BJ (cell line): ENCODE measurements at regions not wholly inside any gene's neighbourhood (a gene's known extent, or its start where the extent isn't known, plus 50 kb on each side); places are given as distances from the start of the nearest gene placed in this dataset.

ENCODE experiments used
- CTCF ChIA-PET: fragments of 350-600 bp; formaldehyde crosslinking; extraction: SDS; loops from one replicate; lab custom pipeline; 2021; ENCODE audit warnings: antibody characterized with exemption, inconsistent platforms; lab: Yijun Ruan, JAX
- POLR2A ChIA-PET: fragments of 300-600 bp; sonication (Branson Sonifier 250); formaldehyde crosslinking; extraction: SDS; loops from one replicate; lab custom pipeline; 2021; ENCODE audit warnings: antibody characterized with exemption; lab: Charles Lee
- DNase-seq: peaks from one replicate; pipeline ENCODE4 v3.0.0-alpha.2; 2011; ENCODE audit warnings: low read depth
- H3K27me3 ChIP-seq: 2 replicates; pipeline ENCODE4 v1.6.0; 2011; ENCODE audit warnings: low read length; ENCODE audit not compliant: control insufficient read depth, insufficient read depth
- H3K36me3 ChIP-seq: 2 replicates; pipeline ENCODE4 v1.5.1; 2011; ENCODE audit warnings: low read length; ENCODE audit not compliant: control insufficient read depth, insufficient read depth
- H3K4me3 ChIP-seq: 2 replicates; pipeline ENCODE4 v1.5.1; 2011; ENCODE audit warnings: low read depth, mild to moderate bottlenecking, control low read depth, low read length
- CTCF ChIP-seq: IDR thresholded peaks from 2 replicates; pipeline ENCODE4 v1.5.1; 2011; ENCODE audit warnings: low read depth, mild to moderate bottlenecking, control low read depth, inconsistent platforms, low read length, moderate library complexity; ENCODE audit not compliant: insufficient read depth

- Histone ChIP-seq H3K36me3 (no peaks in the 10 kb centered on the region), H3K27me3 (no peaks in the 10 kb centered on the region), H3K4me3 (no peak overlapping the region)
- POLR2A ChIA-PET = no interaction called here
- no peak for TF ChIP-seq CTCF
- CTCF ChIA-PET = interaction anchor here (0.7 kb wide), 1 partner anchor 23 kb away, joined by 3 read pairs; no protein-coding TSS in a partner anchor
- DNase-seq = no peak
Measured at GRCh38 chr2:189258616-189259365, 79.2 kb upstream of the COL5A2 start.

DNA sequence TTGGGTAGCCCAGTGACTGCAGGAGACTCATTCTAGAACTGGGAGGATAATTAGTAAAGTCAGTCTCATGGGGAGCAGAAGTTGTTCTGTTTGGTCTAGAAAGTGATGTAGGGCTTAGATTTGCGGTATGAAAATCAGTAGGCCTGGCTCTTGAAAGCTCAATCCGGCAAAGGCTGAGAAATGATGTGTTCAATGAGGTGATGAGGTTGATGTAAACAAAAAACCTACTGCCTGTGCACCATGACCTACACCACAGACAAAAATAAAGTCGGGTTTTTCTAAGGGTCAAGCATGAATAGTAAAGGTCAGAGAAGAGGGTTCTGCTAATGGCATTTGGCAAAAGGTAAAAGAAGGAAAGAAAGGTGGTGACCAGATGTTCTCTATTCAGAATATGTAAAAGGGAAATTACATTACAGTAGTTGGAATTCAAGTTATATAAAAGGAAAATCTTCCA lies 80.8 kb upstream of the COL5A2 start:
- CTCF ChIA-PET = no interaction called here
- no peak for DNase-seq

GRCh38 chr2:189261431-189261841 lies 81.9 kb upstream of the COL5A2 start:
- TF ChIP-seq CTCF = no peak
- POLR2A ChIA-PET = interaction anchor here (0.6 kb wide), 1 partner anchor 1427 kb away, joined by 3 read pairs; no protein-coding TSS in a partner anchor
- no peaks in the 10 kb centered on the region for H3K36me3 ChIP-seq
- DNase-seq = no peak
- H3K27me3 ChIP-seq = no peaks in the 10 kb centered on the region
- CTCF ChIA-PET = no interaction called here
- no peak overlapping the region for H3K4me3 ChIP-seq

More for the DNA sequence above, 80.8 kb upstream of the COL5A2 start:
- no peaks in the 10 kb centered on the region for H3K36me3 ChIP-seq
- no peak for TF ChIP-seq CTCF
- H3K27me3 ChIP-seq = no peaks in the 10 kb centered on the region
- no peak overlapping the region for H3K4me3 ChIP-seq
- POLR2A ChIA-PET = no interaction called here

DNA sequence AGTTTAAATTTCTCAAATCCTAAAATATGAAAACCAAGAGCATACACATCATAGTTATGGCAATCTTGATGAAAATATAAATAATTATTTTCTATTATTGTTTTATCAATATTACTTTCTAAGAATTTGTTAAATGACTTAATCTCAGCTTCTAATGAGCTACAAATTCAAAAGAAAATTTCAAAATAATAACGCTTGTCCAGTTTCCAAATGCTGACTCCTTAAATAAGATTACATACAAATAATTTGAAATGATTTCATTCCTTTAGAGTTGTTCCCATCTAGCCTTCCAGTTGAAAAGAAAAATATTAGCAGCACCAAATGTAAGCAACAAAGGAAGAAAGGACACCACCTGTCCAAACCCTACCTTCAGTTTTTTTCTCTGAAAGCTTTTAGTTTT lies 82.4 kb upstream of the COL5A2 start:
- POLR2A ChIA-PET = interaction anchor here (0.6 kb wide), 1 partner anchor 1428 kb away, joined by 3 read pairs; no protein-coding TSS in a partner anchor
- no peaks in the 10 kb centered on the region for H3K36me3 ChIP-seq
- TF ChIP-seq CTCF = no peak
- CTCF ChIA-PET = no interaction called here
- H3K27me3 ChIP-seq = no peaks in the 10 kb centered on the region
- no peak for DNase-seq
- H3K4me3 ChIP-seq = no peak overlapping the region

GRCh38 chr2:189265696-189266320 lies 86.2 kb upstream of the COL5A2 start:
- Histone ChIP-seq H3K36me3 (no peaks in the 10 kb centered on the region), H3K27me3 (no peaks in the 10 kb centered on the region), H3K4me3 (no peak overlapping the region)
- ChIA-PET POLR2A (no interaction called here), CTCF (no interaction called here)
- no peak for DNase-seq
- no peak for TF ChIP-seq CTCF
